Panc1 (cell line): ENCODE measurements at regions not wholly inside any gene's neighbourhood (a gene's known extent, or its start where the extent isn't known, plus 50 kb on each side); places are given as distances from the start of the nearest gene placed in this dataset.
"Not testable (repeated sequence)": the region's sequence is repeated elsewhere in the genome, so short reads cannot be mapped to it uniquely, and the experiment has no call there.

Experiments used
- ATAC-seq: fragments of 200-7000 bp; cut with Tn5 transposase; 2 replicates; pipeline ENCODE4 v1.9.1; 2020; ENCODE audit warnings: mild to moderate bottlenecking, moderate library complexity
- BruUV-seq: library from RNA; stranded (reverse); fragments of 400-500 nt; replicated peaks from 2 replicates; lab custom pipeline; 2021; lab: Mats Ljungman, UMichigan
- CTCF ChIA-PET: fragments of 300-600 bp; sonication (Branson Sonifier 250); formaldehyde crosslinking; loops from one replicate; lab custom pipeline; 2022; ENCODE audit warnings: antibody characterized with exemption; lab: Charles Lee
- POLR2A ChIA-PET: fragments of 300-600 bp; sonication (Branson Sonifier 250); formaldehyde crosslinking; loops from one replicate; lab custom pipeline; 2022; ENCODE audit warnings: antibody characterized with exemption; lab: Charles Lee
- DNase-seq: peaks from one replicate; pipeline ENCODE4 v3.0.0-alpha.2; 2010; ENCODE audit warnings: low read depth, low spot score
- H3K27ac ChIP-seq: 2 replicates; pipeline ENCODE4 v1.5.1; 2011; ENCODE audit warnings: mild to moderate bottlenecking, low read length, inconsistent platforms
- H3K27me3 ChIP-seq: fragments of 200-500 bp; sonication (Bioruptor generic); 2 replicates; pipeline ENCODE4 v1.6.0; 2014; ENCODE audit warnings: low read length, inconsistent platforms; ENCODE audit not compliant: control insufficient read depth, insufficient read depth
- H3K36me3 ChIP-seq: fragments of 200-500 bp; sonication (Bioruptor generic); 2 replicates; pipeline ENCODE4 v1.5.1; 2014; ENCODE audit warnings: inconsistent platforms, mild to moderate bottlenecking, low read length, moderate library complexity; ENCODE audit not compliant: control insufficient read depth, insufficient read depth
- H3K4me1 ChIP-seq: 2 replicates; pipeline ENCODE4 v1.5.1; 2011; ENCODE audit warnings: inconsistent platforms, mild to moderate bottlenecking, low read length, moderate library complexity; ENCODE audit not compliant: control insufficient read depth, insufficient read depth
- H3K4me3 ChIP-seq, 2 experiments: 2 replicates each; pipeline ENCODE4 v1.5.1; 2011 to 2012; ENCODE audit warnings: low read depth in 2 of 2, low read length in 2 of 2, mild to moderate bottlenecking in 2 of 2, inconsistent platforms in 1 of 2, moderate library complexity in 1 of 2
- H3K9me3 ChIP-seq: fragments of 200-500 bp; sonication (Bioruptor generic); 2 replicates; pipeline ENCODE4 v1.5.1; 2014; ENCODE audit warnings: low read depth, mild to moderate bottlenecking, inconsistent platforms, low read length, moderate library complexity; ENCODE audit not compliant: control insufficient read depth, insufficient read depth
- CTCF ChIP-seq: fragments of 450-650 bp; IDR thresholded peaks from 2 replicates; pipeline ENCODE4 v1.5.1; 2017; ENCODE audit warnings: mild to moderate bottlenecking
- POLR2AphosphoS5 ChIP-seq: IDR thresholded peaks from 2 replicates; pipeline ENCODE4 v1.6.1; 2012; ENCODE audit warnings: mild to moderate bottlenecking, low read depth, low read length, moderate library complexity
- REST ChIP-seq, 2 experiments: IDR thresholded peaks; 2 replicates each; pipeline ENCODE4 v1.6.1; 2011 to 2012; ENCODE audit warnings: low read depth in 2 of 2, control low read depth in 1 of 2, low read length in 1 of 2, mild to moderate bottlenecking in 1 of 2, moderate library complexity in 1 of 2; ENCODE audit not compliant: insufficient read depth in 1 of 2
- SIN3A ChIP-seq: IDR thresholded peaks from 2 replicates; pipeline ENCODE4 v1.6.1; 2012; ENCODE audit warnings: low read depth, mild to moderate bottlenecking, low read length, moderate library complexity, borderline replicate concordance; ENCODE audit not compliant: insufficient read depth
- TCF7L2 ChIP-seq: IDR thresholded peaks from 2 replicates; pipeline ENCODE4 v1.6.1; 2011; ENCODE audit warnings: mild to moderate bottlenecking, low read depth, low read length, inconsistent platforms
- in situ Hi-C: cut with HindIII; loops from 2 replicates; pipeline ENCODE4 v1.10.0; 2016; ENCODE audit warnings: low sequenced_read_pairs, low pct_unique_long_range_greater_than_20kb
- intact Hi-C: fragments of 100-400 bp; cut with micrococcal nuclease; formaldehyde crosslinking; loops from one replicate; pipeline ENCODE4 v1.10.0; 2022; ENCODE audit not compliant: unreplicated experiment

- POLR2A ChIA-PET: no interaction called here
- no peak for ATAC-seq
These were observed 144.2 kb upstream of the RAPGEF2 start for GRCh38 chr4:158958489-158959270.

DNA sequence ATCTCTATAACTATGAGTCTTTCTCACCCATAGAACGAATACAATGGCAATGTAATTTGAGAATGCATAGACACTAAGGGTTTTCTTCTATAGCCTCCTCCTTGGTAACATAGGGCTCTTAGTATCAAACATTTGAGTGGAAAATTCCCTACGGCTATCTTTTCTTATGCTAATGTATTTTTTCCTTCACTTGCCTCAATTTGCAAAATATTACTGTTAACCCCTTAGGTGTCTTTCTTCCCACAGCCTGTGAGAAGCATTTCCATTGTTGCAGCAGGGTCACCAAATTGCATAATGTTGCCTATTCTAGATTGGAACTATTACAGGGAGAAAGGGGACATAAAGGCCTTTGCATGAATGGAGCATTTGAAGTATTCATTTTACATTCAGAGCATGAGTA is 140.5 kb upstream of the RAPGEF2 start:
- no peaks in the 10 kb centered on the region for H3K9me3 ChIP-seq
- intact Hi-C loops: no loop called here
- ChIA-PET POLR2A (no interaction called here), CTCF (no interaction called here)
- no peaks in the 10 kb centered on the region for H3K4me1 ChIP-seq
- no peak overlapping the region for H3K27ac ChIP-seq
- no peaks in the 10 kb centered on the region for H3K36me3 ChIP-seq
- in situ Hi-C loops: no loop called here
- no peaks in the 10 kb centered on the region for H3K27me3 ChIP-seq
- H3K4me3 ChIP-seq: no peak overlapping the region
- no peak for TF ChIP-seq TCF7L2
- no peak for TF ChIP-seq CTCF
- no peak for TF ChIP-seq SIN3A
- no peak for TF ChIP-seq REST (IDR thresholded peaks at IDR 0.05; ENCODE audit: insufficient read depth in 1 of 2, low read depth in 2 of 2, low read length in 1 of 2)
- no peak for TF ChIP-seq POLR2AphosphoS5
- no peak for ATAC-seq
- no peak for DNase-seq
- BruUV-seq: no TSS peak

More at GRCh38 chr4:158958489-158959270, 144.2 kb upstream of the RAPGEF2 start:
- Histone ChIP-seq H3K36me3 (no peaks in the 10 kb centered on the region), H3K9me3 (no peaks in the 10 kb centered on the region), H3K27me3 (no peaks in the 10 kb centered on the region), H3K4me3 (no peak overlapping the region), H3K27ac (no peak overlapping the region), H3K4me1 (no peaks in the 10 kb centered on the region)
- no peak for TF ChIP-seq POLR2AphosphoS5
- no peak for TF ChIP-seq TCF7L2
- TF ChIP-seq CTCF: no peak
- no peak for TF ChIP-seq SIN3A
- TF ChIP-seq REST (IDR thresholded peaks at IDR 0.05; ENCODE audit: insufficient read depth in 1 of 2, low read depth in 2 of 2, low read length in 1 of 2): no peak
- in situ Hi-C loops (no loop called here), intact Hi-C loops (no loop called here)
- CTCF ChIA-PET: no interaction called here
- BruUV-seq: no TSS peak
- no peak for DNase-seq

- intact Hi-C loops, BruUV-seq, POLR2A ChIA-PET, H3K4me3 ChIP-seq, H3K27ac ChIP-seq, in situ Hi-C loops, H3K4me1 ChIP-seq, H3K9me3 ChIP-seq, CTCF ChIA-PET, ATAC-seq, DNase-seq, H3K36me3 ChIP-seq, H3K27me3 ChIP-seq: not testable (repeated sequence)
These were observed 139.6 kb upstream of the RAPGEF2 start for GRCh38 chr4:158963282-158963681.
